Left ventricle myocardium superior (tissue), 1 donor: ENCODE measurements at regions not wholly inside any gene's neighbourhood (a gene's known extent, or its start where the extent isn't known, plus 50 kb on each side); places are given as distances from the start of the nearest gene placed in this dataset.
"Not testable (repeated sequence)": the region's sequence is repeated elsewhere in the genome, so short reads cannot be mapped to it uniquely, and the experiment has no call there.

Experiments
- ATAC-seq: fragments of 200-7000 bp; cut with Tn5 transposase; one replicate; pipeline ENCODE4 v1.9.1; 2020; ENCODE audit warnings: mild to moderate bottlenecking, moderate library complexity
- DNase-seq: peaks from one replicate; pipeline ENCODE4 v3.0.0-alpha.2; 2020
- intact Hi-C: fragments of 100-400 bp; cut with micrococcal nuclease; formaldehyde crosslinking; loops from one replicate; pipeline ENCODE4 v1.11.0; 2022
- donor health status: DM: no; HTN: yes; CAD: no; lungs with severe emphysema.

DNA sequence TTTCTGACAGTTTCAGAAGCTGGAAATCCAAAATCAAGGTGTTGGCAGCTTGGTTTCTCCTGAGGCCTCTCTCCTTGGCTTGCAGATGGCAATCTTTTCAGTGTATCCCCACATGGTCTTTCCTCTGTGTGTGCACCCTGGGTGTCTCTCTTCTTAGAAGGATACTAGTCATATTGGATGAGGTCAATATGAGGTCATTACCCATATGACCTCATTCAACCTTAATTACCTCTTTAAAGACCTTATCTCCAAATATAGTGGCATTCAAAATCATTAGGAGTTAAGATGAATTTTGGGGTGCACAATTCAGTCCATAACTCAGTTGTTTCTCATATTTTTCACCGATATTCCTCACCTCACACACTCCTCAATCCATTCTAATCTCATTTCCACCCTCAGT, 92.4 kb upstream of the TGM3 start:
- intact Hi-C loops = loop anchor here (10.0 kb wide), 1 partner anchor 251 kb away; no protein-coding TSS in a partner anchor
- ATAC-seq (no peak), DNase-seq (no peak)

DNA sequence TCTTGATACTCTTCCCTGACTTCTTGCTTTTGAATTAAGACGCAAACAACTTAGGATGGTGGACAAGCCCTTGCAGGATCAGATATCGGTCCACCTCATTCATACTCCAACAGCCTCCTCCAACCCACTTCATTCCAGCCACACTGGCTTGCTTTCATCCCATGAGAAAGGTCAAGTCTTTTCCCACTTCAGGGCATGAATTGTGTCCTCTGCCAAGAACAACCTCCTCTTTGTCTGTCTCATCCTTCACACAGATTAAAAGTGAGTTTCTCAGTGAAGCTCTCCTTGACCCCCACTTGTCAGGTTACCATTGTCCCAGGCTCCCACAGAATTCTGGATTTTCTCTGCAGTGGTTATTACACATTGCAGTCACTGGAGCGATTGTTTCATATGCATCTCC, 91.8 kb upstream of the TGM3 start:
- no peak for ATAC-seq
- no peak for DNase-seq
- intact Hi-C loops = loop anchor here (10.0 kb wide), 1 partner anchor 251 kb away; no protein-coding TSS in a partner anchor

GRCh38 chr20:2206957-2207769, 88.6 kb upstream of the TGM3 start:
- intact Hi-C loops = loop anchor here (10.0 kb wide), 1 partner anchor 248 kb away; no protein-coding TSS in a partner anchor
- peak; percentile 89 for ATAC-seq

DNA sequence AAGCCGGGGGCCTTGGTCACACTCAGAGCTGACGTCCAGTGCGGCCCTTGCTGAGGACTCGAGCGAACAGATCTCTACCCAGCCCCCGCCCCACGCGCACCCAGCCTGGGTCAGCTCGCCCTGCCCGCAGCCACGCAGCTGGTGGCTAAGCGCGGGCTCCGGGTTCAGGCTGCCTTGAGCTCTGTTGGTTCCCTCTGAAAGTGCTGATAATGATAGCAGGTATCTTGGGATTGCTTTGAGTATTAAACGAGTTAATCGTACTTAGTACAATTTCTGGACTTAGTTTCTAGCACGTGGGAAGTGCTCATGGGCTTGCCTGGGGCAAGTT, 88.1 kb upstream of the TGM3 start:
- ATAC-seq (no peak), DNase-seq (no peak)
- intact Hi-C loops = loop anchor here (10.0 kb wide), 1 partner anchor 247 kb away; no protein-coding TSS in a partner anchor

More at GRCh38 chr20:2206957-2207769, 88.6 kb upstream of the TGM3 start:
- peak; percentile 85 for DNase-seq

DNA sequence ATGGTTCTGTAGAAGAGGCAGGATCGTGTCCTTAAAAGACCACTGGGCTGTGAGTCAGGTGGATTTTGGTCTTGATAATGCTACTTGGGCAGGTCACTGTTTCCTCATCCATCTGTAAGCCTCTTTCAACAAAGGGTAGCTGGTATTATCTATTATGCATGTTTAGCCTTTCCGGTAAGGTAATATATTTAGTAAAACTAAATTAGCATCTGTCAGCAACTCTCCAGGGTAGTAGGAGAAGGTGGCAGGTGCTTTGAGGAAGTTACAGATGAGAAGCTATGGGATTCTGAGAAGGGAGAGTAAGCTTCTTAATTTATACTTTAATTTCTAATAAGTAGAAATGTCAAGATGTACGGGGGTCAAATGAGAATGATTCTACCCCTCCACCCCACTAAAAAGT, 86.9 kb upstream of the TGM3 start:
- intact Hi-C loops = loop anchor here (10.0 kb wide), 1 partner anchor 246 kb away; no protein-coding TSS in a partner anchor
- DNase-seq = no peak
- ATAC-seq = no peak

GRCh38 chr20:2210646-2211552, 84.9 kb upstream of the TGM3 start:
- peak; percentile 80 for ATAC-seq
- intact Hi-C loops = no loop called here
- DNase-seq = peak; percentile 31

DNA sequence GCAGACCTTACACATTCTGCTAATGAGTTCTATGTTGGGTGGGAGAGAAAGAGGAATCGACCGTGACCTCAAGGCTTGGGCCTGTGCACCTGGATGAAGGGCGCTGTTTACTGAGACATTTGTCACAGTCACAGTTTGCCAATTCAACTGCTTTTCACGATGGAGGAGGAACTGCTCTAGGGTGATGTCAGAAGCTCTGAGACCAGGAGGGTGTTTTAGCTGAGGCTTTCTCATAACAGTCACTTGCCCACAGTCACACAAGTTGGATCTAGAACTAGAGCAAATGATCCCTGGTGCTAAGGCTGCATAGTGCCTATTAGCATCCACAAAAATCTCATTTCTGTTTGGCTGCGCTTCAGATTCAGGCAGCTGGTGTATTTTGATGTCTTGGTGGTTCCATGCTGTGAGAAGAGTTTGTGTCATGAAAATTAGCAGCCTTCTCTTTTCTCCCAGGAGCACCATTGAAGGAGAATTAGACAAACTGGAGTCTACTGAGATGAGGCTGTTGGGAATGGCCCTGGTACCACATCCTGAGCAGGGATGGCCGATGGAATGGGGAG, 83.3 kb upstream of the TGM3 start:
- intact Hi-C loops = no loop called here
- DNase-seq = no peak
- ATAC-seq = no peak

GRCh38 chr20:2213401-2213800, 82.4 kb upstream of the TGM3 start:
- DNase-seq (no peak), ATAC-seq (no peak)
- intact Hi-C loops = no loop called here

- no peak for DNase-seq
- ATAC-seq = peak; percentile 30
- intact Hi-C loops = no loop called here
Measured at GRCh38 chr20:2217857-2218539, 77.8 kb upstream of the TGM3 start.

GRCh38 chr20:2219481-2220006, 76.3 kb upstream of the TGM3 start:
- DNase-seq (no peak), ATAC-seq (no peak)
- intact Hi-C loops = no loop called here

DNA sequence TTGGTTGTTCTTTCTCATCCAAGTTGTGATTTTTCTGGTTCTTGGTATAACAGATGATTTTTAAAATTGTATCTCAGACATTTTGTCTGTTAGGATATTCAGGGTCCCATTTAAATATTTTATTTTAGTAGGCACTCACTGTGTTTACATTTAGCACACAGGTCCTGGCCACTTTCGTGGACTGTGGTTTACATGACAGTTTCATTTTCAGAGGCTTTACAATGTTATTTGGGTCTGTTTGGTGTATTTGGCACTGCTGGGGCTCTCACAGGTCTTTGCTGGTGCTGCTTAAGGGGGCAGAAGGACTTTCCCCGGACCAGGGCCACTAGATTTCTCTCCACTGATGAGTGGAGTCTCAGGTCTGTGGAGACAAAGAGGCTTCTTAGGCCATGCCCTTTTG, 75.5 kb upstream of the TGM3 start:
- no peak for ATAC-seq
- intact Hi-C loops = no loop called here
- DNase-seq = no peak

DNA sequence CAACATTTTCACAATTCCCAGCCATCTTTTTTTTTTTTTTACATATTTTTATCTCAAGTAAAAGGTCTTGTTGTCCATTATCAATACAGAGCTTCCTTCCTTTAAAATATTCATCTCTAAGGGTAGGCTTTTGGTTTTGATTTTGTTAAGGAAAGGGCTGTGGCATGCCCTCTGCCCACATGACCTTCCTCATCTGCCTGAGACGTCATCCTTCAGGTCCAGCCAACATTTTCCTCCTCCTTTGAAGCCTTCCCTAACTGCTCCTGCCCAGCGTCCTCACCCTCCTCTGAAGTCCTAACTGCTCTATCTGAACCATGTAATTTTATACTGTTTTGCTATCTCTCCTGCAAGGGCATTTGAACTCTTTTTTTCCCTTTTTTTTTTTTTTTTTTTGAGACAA, 73.9 kb upstream of the TGM3 start:
- intact Hi-C loops = no loop called here
- DNase-seq (no peak), ATAC-seq (no peak)

- DNase-seq (no peak), ATAC-seq (no peak)
- intact Hi-C loops = no loop called here
Measured at GRCh38 chr20:2223558-2224367, 72.0 kb upstream of the TGM3 start.

GRCh38 chr20:2224368-2224639, 71.5 kb upstream of the TGM3 start:
- intact Hi-C loops = no loop called here
- DNase-seq (no peak), ATAC-seq (no peak)

DNA sequence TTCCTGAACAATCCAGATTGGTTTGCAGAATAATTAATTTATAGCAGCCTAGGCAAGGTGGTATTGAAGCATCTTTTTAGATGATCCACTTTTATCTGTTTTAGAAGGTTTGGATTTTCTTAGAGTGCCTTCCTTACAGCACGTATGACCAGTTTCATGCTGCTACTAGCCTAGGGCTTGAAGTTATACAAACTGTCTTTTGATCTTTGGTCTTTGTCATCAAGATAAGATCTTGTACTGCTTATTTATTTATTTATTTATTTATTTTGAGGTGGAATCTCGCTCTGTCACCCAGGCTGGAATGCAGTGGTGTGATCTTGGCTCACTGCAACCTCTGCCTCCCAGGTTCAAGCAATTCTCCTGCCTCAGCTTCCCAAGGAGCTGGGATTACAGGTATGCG, 68.5 kb upstream of the TGM3 start:
- ATAC-seq, intact Hi-C loops, DNase-seq: not testable (repeated sequence)

DNA sequence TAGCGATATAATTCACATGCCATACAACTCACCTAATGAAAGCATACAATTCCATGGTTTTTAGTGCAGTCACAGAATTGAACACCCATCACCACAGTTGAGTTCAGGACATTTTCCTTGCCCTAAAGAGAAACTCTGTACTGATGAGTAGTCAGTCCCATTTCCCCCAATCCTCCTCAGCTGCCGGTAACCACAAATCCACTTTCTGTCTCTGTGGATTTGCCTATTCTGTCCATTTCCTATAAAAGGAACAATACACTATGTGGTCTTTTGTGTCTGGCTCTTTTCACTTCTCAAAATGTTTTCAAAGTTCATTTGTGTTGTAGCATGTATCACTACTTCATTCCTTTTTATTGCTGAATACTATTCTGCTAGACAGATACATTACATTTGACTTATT, 67.9 kb upstream of the TGM3 start:
- intact Hi-C loops = no loop called here
- no peak for ATAC-seq

GRCh38 chr20:2228926-2229325, 66.9 kb upstream of the TGM3 start:
- ATAC-seq (no peak), DNase-seq (no peak)
- intact Hi-C loops = no loop called here

More for the DNA sequence above, 67.9 kb upstream of the TGM3 start:
- no peak for DNase-seq

- intact Hi-C loops = no loop called here
- DNase-seq (no peak), ATAC-seq (no peak)
Measured at GRCh38 chr20:2230726-2231488, 64.9 kb upstream of the TGM3 start.
